Smooth muscle cell (in vitro differentiated cells): ENCODE measurements at regions not wholly inside any gene's neighbourhood (a gene's known extent, or its start where the extent isn't known, plus 50 kb on each side); places are given as distances from the start of the nearest gene placed in this dataset.

Experiments used
- DNase-seq: peaks from one replicate; lab custom pipeline; 2025; ENCODE audit not compliant: unreplicated experiment; lab: John Stamatoyannopoulos, UW
- H2AFZ ChIP-seq: fragments of 200-600 bp; sonication (generic); 2 replicates; pipeline ENCODE4 v1.6.0; 2016; ENCODE audit warnings: antibody characterized with exemption, low read depth, mild to moderate bottlenecking
- H3F3A ChIP-seq: fragments of 200-600 bp; sonication (generic); 2 replicates; pipeline ENCODE4 v1.6.0; 2017; ENCODE audit warnings: antibody characterized with exemption, low read depth
- H3K27ac ChIP-seq: fragments of 200-600 bp; sonication (generic); 2 replicates; pipeline ENCODE4 v1.5.1; 2016; ENCODE audit warnings: low read depth, mild to moderate bottlenecking
- H3K27me3 ChIP-seq: fragments of 200-600 bp; sonication (generic); 2 replicates; pipeline ENCODE4 v1.6.1; 2016; ENCODE audit warnings: low read depth, mild to moderate bottlenecking
- H3K36me3 ChIP-seq: fragments of 200-600 bp; sonication (generic); 2 replicates; pipeline ENCODE4 v1.5.1; 2016; ENCODE audit warnings: low read depth
- H3K4me1 ChIP-seq: fragments of 200-600 bp; sonication (generic); 2 replicates; pipeline ENCODE4 v1.5.1; 2016; ENCODE audit warnings: low read depth
- H3K4me2 ChIP-seq: fragments of 200-600 bp; sonication (generic); 2 replicates; pipeline ENCODE4 v1.6.0; 2016; ENCODE audit warnings: mild to moderate bottlenecking
- H3K4me3 ChIP-seq: fragments of 200-600 bp; sonication (generic); 2 replicates; pipeline ENCODE4 v1.5.1; 2016; ENCODE audit warnings: mild to moderate bottlenecking
- H3K79me2 ChIP-seq: fragments of 200-600 bp; sonication (generic); 2 replicates; pipeline ENCODE4 v1.6.0; 2016; ENCODE audit warnings: low read depth, mild to moderate bottlenecking
- H3K9ac ChIP-seq: fragments of 200-600 bp; sonication (generic); 2 replicates; pipeline ENCODE4 v1.6.0; 2016; ENCODE audit warnings: low read depth
- H3K9me3 ChIP-seq: fragments of 200-600 bp; sonication (generic); replicated peaks from 2 replicates; pipeline ENCODE4 v1.5.1; 2016; ENCODE audit warnings: low read depth
- H4K20me1 ChIP-seq: fragments of 200-600 bp; sonication (generic); 2 replicates; pipeline ENCODE4 v1.6.0; 2016; ENCODE audit warnings: low read depth
- WGBS: methylation state at CpG from one replicate; pipeline ENCODE4 v1.1.7; 2016; ENCODE audit warnings: low lambda C conversion rate; 5-methylcytosine and 5-hydroxymethylcytosine counted together
- TF ChIP-seq, protein P1 (sequence below): fragments of 200-600 bp; sonication (generic); IDR thresholded peaks from 2 replicates; pipeline ENCODE4 v1.5.1; 2017; ENCODE audit warnings: borderline replicate concordance, mild to moderate bottlenecking, antibody characterized with exemption; ENCODE audit not compliant: insufficient read depth, poor library complexity, severe bottlenecking

DNA sequence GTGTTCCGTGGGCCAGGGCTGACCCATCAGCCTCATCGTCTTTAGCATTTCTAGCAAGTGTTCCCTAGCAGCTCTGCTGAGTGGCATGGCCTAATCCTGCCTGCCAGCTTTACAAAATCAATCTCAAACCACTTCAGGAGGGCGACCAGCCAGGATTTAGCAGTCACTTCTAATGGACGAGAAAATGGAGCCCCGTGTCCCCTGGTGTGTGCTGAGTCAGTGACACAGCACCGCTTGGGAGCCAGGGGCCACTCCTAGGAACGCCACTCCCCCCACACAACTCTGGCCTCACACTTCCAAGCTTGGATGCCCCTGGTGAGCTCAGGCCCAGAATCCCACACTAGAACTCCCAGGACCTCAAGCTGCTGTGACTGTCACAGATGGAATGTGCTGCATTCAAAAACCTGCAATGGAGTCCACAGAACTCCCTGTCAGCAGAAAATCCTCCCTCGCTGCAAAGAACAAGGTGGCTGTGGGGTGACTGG is 311.2 kb upstream of the GATB start:
- no peaks in the 10 kb centered on the region for H4K20me1 ChIP-seq
- H3K27ac ChIP-seq, result no peak overlapping the region
- 74% methylated on average over 8 of the region's 8 CpGs for WGBS
- H3K27me3 ChIP-seq, result no peaks in the 10 kb centered on the region
- no peak overlapping the region for H3K4me2 ChIP-seq
- no peak overlapping the region for H2AFZ ChIP-seq
- no peak overlapping the region for H3K4me3 ChIP-seq
- H3F3A ChIP-seq, result no peaks in the 10 kb centered on the region
- no peaks in the 10 kb centered on the region for H3K36me3 ChIP-seq
- no peaks in the 10 kb centered on the region for H3K9me3 ChIP-seq
- DNase-seq, result no peak
- no peaks in the 10 kb centered on the region for H3K79me2 ChIP-seq
- peaks cover 4% of the 10 kb centered on the region for H3K4me1 ChIP-seq
- H3K9ac ChIP-seq, result no peak overlapping the region
- TF ChIP-seq, protein P1, sequence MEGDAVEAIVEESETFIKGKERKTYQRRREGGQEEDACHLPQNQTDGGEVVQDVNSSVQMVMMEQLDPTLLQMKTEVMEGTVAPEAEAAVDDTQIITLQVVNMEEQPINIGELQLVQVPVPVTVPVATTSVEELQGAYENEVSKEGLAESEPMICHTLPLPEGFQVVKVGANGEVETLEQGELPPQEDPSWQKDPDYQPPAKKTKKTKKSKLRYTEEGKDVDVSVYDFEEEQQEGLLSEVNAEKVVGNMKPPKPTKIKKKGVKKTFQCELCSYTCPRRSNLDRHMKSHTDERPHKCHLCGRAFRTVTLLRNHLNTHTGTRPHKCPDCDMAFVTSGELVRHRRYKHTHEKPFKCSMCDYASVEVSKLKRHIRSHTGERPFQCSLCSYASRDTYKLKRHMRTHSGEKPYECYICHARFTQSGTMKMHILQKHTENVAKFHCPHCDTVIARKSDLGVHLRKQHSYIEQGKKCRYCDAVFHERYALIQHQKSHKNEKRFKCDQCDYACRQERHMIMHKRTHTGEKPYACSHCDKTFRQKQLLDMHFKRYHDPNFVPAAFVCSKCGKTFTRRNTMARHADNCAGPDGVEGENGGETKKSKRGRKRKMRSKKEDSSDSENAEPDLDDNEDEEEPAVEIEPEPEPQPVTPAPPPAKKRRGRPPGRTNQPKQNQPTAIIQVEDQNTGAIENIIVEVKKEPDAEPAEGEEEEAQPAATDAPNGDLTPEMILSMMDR, result no peak

DNA sequence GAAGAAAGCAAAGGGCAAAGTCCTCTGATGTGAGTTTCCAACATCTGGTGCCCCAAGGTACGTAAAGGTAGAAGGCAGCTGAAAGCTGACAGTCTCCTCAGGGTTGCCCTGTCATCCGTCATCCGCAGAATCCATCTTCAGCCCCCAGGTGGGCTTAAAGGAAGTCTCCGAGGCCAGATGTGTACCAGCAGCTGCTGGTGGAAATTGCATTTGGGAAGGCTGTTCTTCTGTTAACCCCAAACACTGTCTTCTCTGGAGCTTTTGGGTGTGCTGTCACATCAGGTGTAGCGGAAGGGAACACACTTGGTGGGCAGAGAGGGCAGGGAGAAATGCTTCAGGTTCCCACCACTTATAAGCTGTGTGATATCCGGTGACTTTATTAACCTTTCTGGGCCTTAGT is 310.0 kb upstream of the GATB start:
- DNase-seq, result no peak

DNA sequence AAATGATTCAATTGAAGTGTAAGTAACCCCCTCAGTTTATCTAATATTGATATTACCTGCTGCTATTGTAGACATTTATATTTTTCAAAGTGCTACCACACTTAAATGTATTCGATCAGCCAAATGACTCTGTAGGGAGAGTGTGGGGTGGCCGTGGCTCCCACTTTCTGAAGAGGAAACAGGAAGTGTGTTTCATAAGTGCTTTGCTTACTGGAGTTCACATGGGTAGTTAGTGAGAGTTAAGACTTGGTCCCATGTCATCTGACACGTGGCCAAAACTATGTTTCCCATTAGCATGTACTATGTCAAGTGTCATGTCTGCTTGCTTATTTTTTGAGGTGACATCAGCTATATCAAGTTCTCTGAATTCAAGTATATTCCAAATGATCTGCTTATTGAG is 308.1 kb upstream of the GATB start:
- Histone ChIP-seq H4K20me1 (no peaks in the 10 kb centered on the region), H3K4me3 (no peak overlapping the region), H3K9me3 (no peaks in the 10 kb centered on the region), H3K4me1 (peaks cover 4% of the 10 kb centered on the region), H3K36me3 (no peaks in the 10 kb centered on the region), H2AFZ (no peak overlapping the region), H3K27me3 (no peaks in the 10 kb centered on the region), H3K79me2 (no peaks in the 10 kb centered on the region), H3K9ac (no peak overlapping the region), H3F3A (no peaks in the 10 kb centered on the region), H3K4me2 (no peak overlapping the region), H3K27ac (no peak overlapping the region)
- 93% methylated on average over 3 of the region's 3 CpGs for WGBS
- TF ChIP-seq, protein P1, result no peak
- no peak for DNase-seq

More for the DNA sequence above, 310.0 kb upstream of the GATB start:
- Histone ChIP-seq H3K79me2 (no peaks in the 10 kb centered on the region), H3K9me3 (no peaks in the 10 kb centered on the region), H3F3A (no peaks in the 10 kb centered on the region), H4K20me1 (no peaks in the 10 kb centered on the region), H3K9ac (no peak overlapping the region), H3K27ac (no peak overlapping the region), H3K36me3 (no peaks in the 10 kb centered on the region), H3K4me3 (no peak overlapping the region), H3K4me1 (peaks cover 4% of the 10 kb centered on the region), H2AFZ (no peak overlapping the region), H3K27me3 (no peaks in the 10 kb centered on the region), H3K4me2 (no peak overlapping the region)
- 95% methylated on average over 6 of the region's 6 CpGs for WGBS
- TF ChIP-seq, protein P1, result no peak

DNA sequence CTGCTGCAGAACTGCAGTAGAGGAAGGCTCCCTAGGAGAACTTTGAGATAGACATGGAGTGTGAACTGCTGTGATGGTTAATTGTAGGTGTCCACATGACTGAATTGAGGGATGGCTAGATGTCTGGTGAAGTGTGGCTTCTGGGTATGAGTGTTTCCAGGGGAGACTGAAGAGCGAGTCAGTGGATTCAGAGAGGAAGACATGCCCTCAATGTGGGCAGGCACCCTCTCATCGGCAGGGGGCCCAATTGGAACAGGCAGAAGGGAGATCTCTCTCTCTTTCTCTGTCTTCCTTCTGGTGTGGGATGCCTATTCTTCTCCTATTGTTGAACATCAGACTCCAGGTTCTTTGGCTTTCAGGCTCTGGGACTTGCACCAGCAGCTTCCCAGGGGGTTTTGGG is 304.7 kb upstream of the GATB start:
- WGBS, result 92% methylated on average over 2 of the region's 2 CpGs
- no peak overlapping the region for H2AFZ ChIP-seq
- no peaks in the 10 kb centered on the region for H3K27me3 ChIP-seq

More for the DNA sequence above, 304.7 kb upstream of the GATB start:
- no peaks in the 10 kb centered on the region for H3K79me2 ChIP-seq
- H3K9me3 ChIP-seq, result no peaks in the 10 kb centered on the region
- H3F3A ChIP-seq, result no peaks in the 10 kb centered on the region
- H3K4me3 ChIP-seq, result no peak overlapping the region
- H3K27ac ChIP-seq, result no peak overlapping the region
- H4K20me1 ChIP-seq, result no peaks in the 10 kb centered on the region
- no peak for DNase-seq
- TF ChIP-seq, protein P1, result no peak
- H3K36me3 ChIP-seq, result no peaks in the 10 kb centered on the region
- H3K9ac ChIP-seq, result no peak overlapping the region
- no peaks in the 10 kb centered on the region for H3K4me1 ChIP-seq
- no peak overlapping the region for H3K4me2 ChIP-seq
